Astrocyte of the hippocampus (primary cell): ENCODE measurements at regions not wholly inside any gene's neighbourhood (a gene's known extent, or its start where the extent isn't known, plus 50 kb on each side); places are given as distances from the start of the nearest gene placed in this dataset.
A peak's percentile ranks its signal among the peaks of the same experiment; 100 is the strongest.

Experiments
- DNase-seq: peaks from one replicate; pipeline ENCODE4 v3.0.0; 2011; ENCODE audit warnings: low read depth, low spot score

- no peak for DNase-seq
These were observed 660.4 kb upstream of the KLF12 start for GRCh38 chr13:74794582-74794981.

GRCh38 chr13:74794147-74794546 is 659.9 kb upstream of the KLF12 start:
- no peak for DNase-seq

DNA sequence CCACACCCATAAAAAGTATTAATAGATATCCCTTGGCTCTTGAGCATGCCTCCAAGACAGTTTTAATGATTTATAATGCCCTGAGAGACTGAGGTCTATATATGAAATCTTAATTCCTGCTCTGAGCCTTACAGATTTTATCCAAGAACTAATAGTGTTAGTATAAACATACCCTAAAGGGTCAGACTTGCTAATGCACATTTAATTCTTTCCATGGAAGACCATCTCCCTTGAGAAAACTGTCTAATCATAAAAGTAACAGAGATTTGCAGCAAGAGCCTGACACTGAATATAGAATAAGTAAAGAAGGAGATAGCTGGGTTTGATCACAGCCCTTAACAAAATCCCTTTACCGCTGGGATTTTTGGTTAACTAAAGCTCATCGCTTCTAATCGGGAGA is 650.8 kb upstream of the KLF12 start:
- no peak for DNase-seq

GRCh38 chr13:74778946-74779345 is 644.7 kb upstream of the KLF12 start:
- no peak for DNase-seq

DNA sequence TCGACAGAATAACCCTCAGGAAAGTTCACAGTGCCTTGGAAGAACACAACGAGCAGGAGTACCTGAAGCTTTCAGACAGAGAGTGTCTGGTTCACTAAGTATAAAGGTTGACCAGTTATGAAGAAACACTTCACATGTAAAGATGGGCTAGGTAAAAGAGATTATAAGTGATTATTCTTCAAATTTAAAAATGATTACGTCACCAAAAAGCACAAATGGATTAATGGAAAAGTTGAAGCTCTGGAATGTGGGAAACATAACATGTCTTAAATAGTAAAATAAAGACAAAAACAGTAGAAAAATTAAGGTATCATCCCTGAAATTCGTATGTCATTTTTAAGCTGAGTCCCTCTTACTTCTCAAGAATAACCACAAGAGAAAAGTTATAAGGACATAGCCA is 643.9 kb upstream of the KLF12 start:
- no peak for DNase-seq

GRCh38 chr13:74774264-74774663 is 640.1 kb upstream of the KLF12 start:
- no peak for DNase-seq

DNA sequence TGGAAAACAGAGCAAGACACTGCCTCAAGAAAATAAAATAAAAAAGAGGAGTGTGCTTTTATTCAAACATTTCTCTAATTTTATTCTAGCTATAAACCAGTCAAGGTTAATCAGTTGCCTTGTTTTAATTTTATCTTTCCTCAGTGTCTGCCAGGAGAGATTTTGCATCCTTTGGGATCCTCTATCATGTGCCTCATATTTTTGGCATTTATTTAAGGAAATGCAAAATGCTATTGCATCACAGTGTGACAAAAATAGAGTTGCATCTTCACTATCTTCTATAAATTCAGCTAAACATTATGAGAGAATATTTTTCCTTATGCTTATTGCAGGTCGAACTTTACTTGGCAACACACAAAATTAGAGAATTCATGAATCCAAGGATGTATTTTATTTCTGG is 639.0 kb upstream of the KLF12 start:
- DNase-seq = no peak

DNA sequence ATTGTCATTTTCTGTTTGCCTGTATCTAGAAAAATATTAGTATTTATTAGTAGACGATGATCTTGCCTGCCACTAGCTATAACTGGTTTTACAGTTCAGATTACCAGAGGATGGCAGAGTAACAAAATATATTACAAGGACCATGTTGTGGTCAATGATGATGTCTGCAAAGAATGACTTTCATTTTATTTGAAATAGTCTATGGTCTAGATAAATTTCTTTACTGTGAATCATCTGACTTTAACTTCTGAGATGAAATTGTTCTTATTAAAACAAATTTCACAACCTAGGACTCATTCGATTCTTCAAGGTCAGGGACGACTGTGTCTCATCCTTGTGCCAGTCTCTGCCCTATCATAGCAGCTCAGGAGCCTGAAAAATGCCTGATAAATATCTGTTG is 637.8 kb upstream of the KLF12 start:
- peak; percentile 61 for DNase-seq

DNA sequence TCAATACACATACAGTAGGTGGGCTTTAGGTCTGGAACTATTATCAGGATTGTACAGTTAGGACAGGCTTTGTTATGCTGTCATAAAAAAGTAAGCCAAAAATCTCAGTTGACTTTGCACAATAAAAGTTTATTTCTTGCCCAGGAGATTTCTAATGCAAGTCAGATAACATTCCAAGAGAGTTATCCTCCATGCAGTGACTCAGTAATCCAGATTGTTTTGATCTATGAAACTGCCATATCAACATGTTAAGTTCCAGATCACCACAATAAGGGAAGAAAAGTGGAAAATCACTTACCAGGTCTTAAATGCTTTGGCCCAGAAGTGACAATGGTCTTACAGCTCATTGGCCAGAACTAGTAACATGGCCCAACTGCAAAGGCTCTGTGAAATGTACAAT is 636.2 kb upstream of the KLF12 start:
- peak; percentile 79 for DNase-seq

- no peak for DNase-seq
These were observed 635.1 kb upstream of the KLF12 start for GRCh38 chr13:74769333-74769732.

DNA sequence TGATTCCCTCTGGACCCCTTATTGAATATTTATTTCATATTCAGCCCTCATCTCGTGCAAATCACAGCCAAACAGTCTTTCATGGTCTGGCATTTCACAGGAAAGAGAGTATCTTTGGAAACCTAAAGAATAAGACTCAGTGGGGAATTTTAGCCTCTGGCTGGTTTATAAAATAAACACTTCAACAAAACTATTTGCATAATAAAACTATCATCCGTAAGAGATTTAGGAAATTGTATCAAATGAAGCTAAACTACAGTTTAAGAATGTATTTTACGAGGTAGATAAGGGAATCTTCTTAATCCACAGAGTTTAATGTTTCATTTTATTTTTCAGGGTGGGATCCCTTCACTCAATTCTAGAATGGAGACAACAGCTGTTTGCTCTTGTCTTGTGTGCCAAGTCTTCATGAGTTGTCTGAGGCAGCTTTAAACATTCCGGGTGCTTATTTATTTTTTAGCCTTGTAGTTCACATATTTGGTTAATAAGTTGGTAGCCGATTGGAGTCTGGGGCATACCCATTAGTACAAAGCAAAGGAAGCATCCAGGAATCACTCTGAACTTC is 634.4 kb upstream of the KLF12 start:
- DNase-seq = no peak

DNA sequence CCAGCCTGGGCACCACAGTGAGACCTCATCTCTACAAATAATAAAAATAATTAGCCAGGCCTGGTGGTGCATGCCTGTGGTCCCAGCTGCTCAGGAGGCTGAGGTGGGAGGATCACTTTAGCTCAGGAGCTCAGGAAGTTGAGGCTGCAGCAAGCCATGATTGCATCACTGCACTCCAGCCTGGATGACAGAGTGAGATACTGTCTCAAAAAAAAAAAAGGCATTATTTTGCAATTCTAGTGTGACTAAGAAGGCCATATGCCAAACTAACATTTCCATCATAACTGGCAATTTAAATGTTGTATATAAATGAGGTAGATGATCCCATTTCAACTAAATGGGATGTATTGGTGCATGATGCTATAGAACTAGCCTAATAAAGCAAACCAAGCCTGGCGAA is 632.8 kb upstream of the KLF12 start:
- DNase-seq = no peak

DNA sequence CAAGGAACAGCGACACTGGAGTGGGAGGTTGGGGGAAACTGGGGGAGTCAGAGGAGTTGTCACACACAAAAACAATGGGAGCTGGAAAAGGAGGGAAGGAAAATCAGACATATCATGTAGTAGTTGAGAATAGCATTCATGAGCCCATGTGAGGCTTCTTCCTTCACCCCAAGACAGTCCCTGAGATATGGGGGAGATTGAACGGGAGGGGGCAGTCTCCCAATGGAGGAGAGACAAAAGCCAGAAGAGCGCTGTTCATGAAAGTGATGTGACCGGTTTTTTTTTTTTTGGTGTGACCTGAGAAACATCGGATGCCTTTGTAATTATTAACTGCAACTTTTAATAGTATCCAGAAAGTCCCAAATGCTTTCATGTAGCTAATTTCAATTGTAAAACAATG is 631.8 kb upstream of the KLF12 start:
- DNase-seq = no peak

DNA sequence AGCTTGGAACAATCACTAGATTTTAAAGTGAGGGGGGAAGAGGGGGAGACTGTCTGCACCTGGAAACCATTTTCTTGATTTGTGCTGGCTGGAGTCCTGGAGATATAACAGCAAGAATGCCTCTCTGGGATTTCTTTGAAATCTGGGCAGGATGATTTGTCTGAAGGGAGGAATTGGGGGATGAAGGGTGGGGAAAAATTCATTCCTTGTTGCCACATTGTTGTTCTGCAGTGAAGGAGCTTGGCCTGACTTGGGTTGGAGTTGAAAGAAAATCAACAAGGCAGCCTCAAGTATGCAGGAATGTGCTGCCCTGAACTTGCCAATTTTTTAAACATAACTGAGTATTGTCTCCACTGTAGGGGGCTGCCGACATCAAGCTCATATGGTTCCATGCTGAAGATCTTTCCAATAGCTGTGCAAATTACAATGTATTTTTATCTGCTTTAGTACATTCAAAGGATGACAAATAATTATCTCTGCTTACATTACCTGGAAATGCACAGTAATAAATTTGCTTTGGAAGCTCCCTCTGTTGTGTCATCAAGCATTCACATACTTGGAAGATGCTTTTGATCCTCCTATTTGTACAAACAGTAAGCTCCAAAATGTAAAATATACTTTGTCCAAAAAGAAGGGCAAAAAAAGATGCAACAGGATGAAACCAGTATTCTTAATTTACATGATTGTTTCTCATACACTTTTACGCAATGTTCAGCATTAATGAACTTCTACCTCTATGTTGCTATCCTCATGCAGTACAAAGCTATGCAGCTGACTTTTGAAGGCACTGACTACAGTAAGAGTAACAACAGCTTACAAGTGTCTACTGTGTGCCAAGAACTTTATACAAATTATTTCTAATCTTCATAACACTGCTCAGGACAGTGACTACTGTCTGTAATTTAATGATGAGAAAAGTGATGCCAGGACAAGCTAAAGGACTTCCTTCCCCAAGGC is 627.9 kb upstream of the KLF12 start:
- DNase-seq = peak; percentile 84

DNA sequence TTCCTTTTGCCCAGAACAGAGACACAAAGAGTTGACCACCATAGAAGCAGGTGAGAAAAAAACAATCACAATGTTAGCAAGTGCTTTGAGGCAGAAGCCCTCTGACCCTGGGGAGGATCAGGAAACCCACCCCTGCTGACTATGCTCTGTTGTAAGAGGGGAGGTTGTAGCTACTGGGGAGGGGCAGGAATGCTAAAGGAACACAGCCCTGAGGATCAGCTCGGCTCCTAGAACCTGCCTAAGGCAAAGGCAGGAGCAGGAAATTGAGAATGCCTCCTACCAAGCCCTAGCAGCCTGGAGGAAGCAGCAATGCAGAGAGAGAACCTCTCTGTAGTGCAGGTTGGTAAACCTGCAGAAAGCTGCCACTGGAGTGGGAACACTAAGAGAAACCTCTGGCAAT is 624.0 kb upstream of the KLF12 start:
- no peak for DNase-seq

GRCh38 chr13:74755065-74755464 is 620.9 kb upstream of the KLF12 start:
- no peak for DNase-seq

- DNase-seq = no peak
These were observed 617.5 kb upstream of the KLF12 start for GRCh38 chr13:74751739-74752138.

GRCh38 chr13:74747186-74747955 is 613.2 kb upstream of the KLF12 start:
- no peak for DNase-seq

DNA sequence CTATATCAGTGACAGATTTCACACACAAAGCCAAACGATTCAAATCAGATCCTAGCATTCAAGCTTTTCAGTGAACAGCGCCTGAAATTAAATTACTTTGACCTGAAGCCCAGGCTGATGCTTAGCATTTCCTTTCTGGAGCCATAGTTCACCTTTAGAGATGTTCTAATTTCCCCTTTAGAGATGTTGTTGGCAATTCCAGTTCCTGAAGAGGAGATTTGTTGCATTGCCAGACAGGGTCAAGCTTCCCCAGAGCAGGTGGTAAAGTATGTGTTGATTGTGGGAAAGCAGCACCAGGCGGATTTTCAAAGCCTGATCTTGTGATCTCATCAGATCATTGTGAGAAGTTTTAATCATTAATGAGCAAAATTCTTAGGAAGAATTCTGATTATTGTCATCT is 609.8 kb upstream of the KLF12 start:
- no peak for DNase-seq

DNA sequence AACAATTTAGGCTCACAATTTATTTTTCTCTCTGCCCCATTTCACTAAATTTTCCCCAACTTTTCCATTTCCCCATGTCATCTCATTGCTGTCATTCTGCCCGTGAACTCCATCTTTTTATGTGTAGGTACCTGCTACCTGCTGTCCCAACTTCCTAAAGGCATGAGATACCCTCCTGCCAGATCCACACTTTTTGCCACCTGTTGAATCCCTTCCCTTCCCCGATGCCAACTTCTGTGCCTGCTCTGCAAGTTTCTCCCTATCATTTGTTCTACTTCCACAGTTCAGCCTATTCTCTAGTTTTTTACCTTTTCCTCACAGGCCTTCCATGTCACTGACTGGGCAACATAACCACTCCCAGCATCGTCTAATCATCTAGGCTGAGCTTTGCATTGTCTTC is 607.5 kb upstream of the KLF12 start:
- DNase-seq = no peak

DNA sequence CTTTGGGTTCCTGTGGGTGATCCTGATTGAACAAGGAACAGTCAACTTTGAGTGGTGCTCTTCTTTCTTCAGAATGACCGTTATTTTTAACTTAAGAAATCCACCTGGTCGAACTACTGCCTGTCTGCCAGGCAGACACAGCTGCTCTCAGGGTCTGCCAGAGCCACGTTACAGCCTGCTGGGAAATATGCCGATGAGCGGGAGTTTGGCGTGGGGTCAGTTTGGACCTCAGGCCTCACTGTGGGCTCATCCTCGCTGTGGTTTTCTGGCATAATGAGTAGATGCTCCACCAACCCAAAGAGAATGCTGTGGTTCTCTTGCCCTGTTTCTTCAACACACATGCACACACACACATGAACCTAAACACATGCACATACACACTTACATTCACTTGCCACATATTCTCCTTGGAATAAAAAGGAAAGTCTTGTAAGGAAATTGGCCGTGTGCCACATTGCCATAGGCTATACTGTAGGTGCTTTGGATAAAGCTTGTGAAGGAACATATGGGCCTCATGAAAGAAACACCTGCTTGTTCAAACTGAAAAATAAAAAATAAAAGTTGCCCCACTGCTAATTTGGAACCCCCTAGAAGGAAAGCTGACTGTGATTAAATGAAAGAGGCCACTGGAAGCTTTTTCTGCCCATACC is 598.7 kb upstream of the KLF12 start:
- DNase-seq = no peak

DNA sequence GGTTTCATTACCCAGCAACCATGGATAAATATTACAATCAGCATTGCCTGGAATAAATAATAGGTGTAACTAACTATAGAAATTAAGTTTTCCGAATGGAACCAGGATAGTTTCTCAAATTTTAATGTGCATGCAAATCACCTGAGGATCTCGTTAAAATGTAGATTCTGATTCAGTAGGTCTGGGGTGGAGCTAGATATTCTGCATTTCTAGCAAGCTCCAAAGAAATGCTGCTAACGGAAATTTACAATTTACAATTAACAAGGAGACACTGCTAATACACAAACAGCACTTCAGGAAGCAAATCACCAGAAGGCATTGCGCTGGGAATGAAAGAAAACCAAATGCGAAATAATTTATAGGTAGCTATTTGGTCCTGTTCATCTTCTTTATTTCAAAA is 597.5 kb upstream of the KLF12 start:
- no peak for DNase-seq
